H9 (cell line): ENCODE measurements at regions not wholly inside any gene's neighbourhood (a gene's known extent, or its start where the extent isn't known, plus 50 kb on each side); places are given as distances from the start of the nearest gene placed in this dataset.
"Not testable (repeated sequence)": the region's sequence is repeated elsewhere in the genome, so short reads cannot be mapped to it uniquely, and the experiment has no call there.

Experiments
- DNase-seq: peaks from one replicate; pipeline ENCODE4 v3.0.0-alpha.2; 2017
- H2AFZ ChIP-seq: one replicate; pipeline ENCODE4 v1.6.1; 2013; ENCODE audit warnings: mild to moderate bottlenecking, low read length, control low read depth, moderate library complexity
- H2AK5ac ChIP-seq: 2 replicates; pipeline ENCODE4 v1.6.1; 2013; ENCODE audit warnings: low read length, control low read depth, mixed read lengths; ENCODE audit not compliant: insufficient read length
- H2BK120ac ChIP-seq: one replicate; pipeline ENCODE4 v1.6.1; 2013; ENCODE audit warnings: low read depth, mild to moderate bottlenecking, low read length, control low read depth, inconsistent platforms; ENCODE audit not compliant: poor library complexity, severe bottlenecking
- H2BK12ac ChIP-seq: 2 replicates; pipeline ENCODE4 v1.6.1; 2013; ENCODE audit warnings: low read length, control low read depth, mixed read lengths, low read depth; ENCODE audit not compliant: insufficient read length
- H2BK15ac ChIP-seq: 2 replicates; pipeline ENCODE4 v1.6.1; 2013; ENCODE audit warnings: low read depth, low read length, control low read depth
- H2BK20ac ChIP-seq: one replicate; pipeline ENCODE4 v1.6.1; 2013; ENCODE audit warnings: low read depth, mild to moderate bottlenecking, low read length, control low read depth, inconsistent platforms; ENCODE audit not compliant: poor library complexity, severe bottlenecking
- H2BK5ac ChIP-seq: 2 replicates; pipeline ENCODE4 v1.6.1; 2013; ENCODE audit warnings: low read length, control low read depth, mixed read lengths; ENCODE audit not compliant: insufficient read length
- H3K14ac ChIP-seq: 2 replicates; pipeline ENCODE4 v1.6.1; 2013; ENCODE audit warnings: low read length, control low read depth; ENCODE audit not compliant: insufficient read depth
- H3K18ac ChIP-seq: 2 replicates; pipeline ENCODE4 v1.6.1; 2013; ENCODE audit warnings: low read depth, mild to moderate bottlenecking, mixed read lengths, low read length, control low read depth; ENCODE audit not compliant: insufficient read length
- H3K23ac ChIP-seq: 2 replicates; pipeline ENCODE4 v1.6.1; 2013; ENCODE audit warnings: low read length, control low read depth, mixed read lengths, low read depth; ENCODE audit not compliant: insufficient read length
- H3K23me2 ChIP-seq: 2 replicates; pipeline ENCODE4 v1.6.1; 2013; ENCODE audit warnings: low read depth, mild to moderate bottlenecking, mixed read lengths, low read length, control low read depth; ENCODE audit not compliant: insufficient read length, poor library complexity, severe bottlenecking
- H3K27ac ChIP-seq: 2 replicates; pipeline ENCODE4 v1.5.1; 2013; ENCODE audit warnings: low read length, control low read depth, mixed read lengths, low read depth; ENCODE audit not compliant: insufficient read length
- H3K27me3 ChIP-seq: 2 replicates; pipeline ENCODE4 v1.6.1; 2013; ENCODE audit warnings: low read length, control low read depth, inconsistent platforms; ENCODE audit not compliant: insufficient read depth
- H3K4ac ChIP-seq: 2 replicates; pipeline ENCODE4 v1.6.1; 2013; ENCODE audit warnings: low read depth, mild to moderate bottlenecking, control low read depth, inconsistent platforms, low read length, moderate library complexity
- H3K4me1 ChIP-seq: 2 replicates; pipeline ENCODE4 v1.6.1; 2013; ENCODE audit warnings: low read length, control low read depth, inconsistent platforms; ENCODE audit not compliant: insufficient read depth
- H3K4me2 ChIP-seq: 2 replicates; pipeline ENCODE4 v1.6.1; 2013; ENCODE audit warnings: low read length, control low read depth, mixed read lengths; ENCODE audit not compliant: insufficient read length, insufficient read depth
- H3K56ac ChIP-seq: 2 replicates; pipeline ENCODE4 v1.6.1; 2013; ENCODE audit warnings: low read depth, mild to moderate bottlenecking, mixed read lengths, low read length, control low read depth; ENCODE audit not compliant: insufficient read length
- H3K79me1 ChIP-seq: 2 replicates; pipeline ENCODE4 v1.6.1; 2013; ENCODE audit warnings: low read depth, mild to moderate bottlenecking, moderate library complexity, low read length, control low read depth, inconsistent platforms; ENCODE audit not compliant: insufficient read depth, poor library complexity, severe bottlenecking
- H3K79me2 ChIP-seq: 2 replicates; pipeline ENCODE4 v1.6.1; 2013; ENCODE audit warnings: low read length, control low read depth, inconsistent platforms; ENCODE audit not compliant: insufficient read depth
- H3K9ac ChIP-seq: 2 replicates; pipeline ENCODE4 v1.6.1; 2013; ENCODE audit warnings: low read length, control low read depth, mixed read lengths; ENCODE audit not compliant: insufficient read length; ENCODE audit errors: extremely low read depth
- H3K9me3 ChIP-seq: one replicate; pipeline ENCODE4 v1.6.1; 2013; ENCODE audit warnings: low read depth, low read length, inconsistent platforms; ENCODE audit not compliant: control insufficient read depth
- H3T11ph ChIP-seq: one replicate; pipeline ENCODE4 v1.6.1; 2013; ENCODE audit warnings: mild to moderate bottlenecking, low read length, control low read depth, inconsistent platforms
- H4K20me1 ChIP-seq: one replicate; pipeline ENCODE4 v1.6.1; 2013; ENCODE audit not compliant: control insufficient read depth, insufficient read length, insufficient read depth
- H4K5ac ChIP-seq: 2 replicates; pipeline ENCODE4 v1.6.1; 2013; ENCODE audit warnings: low read depth, mild to moderate bottlenecking, mixed read lengths, low read length, control low read depth; ENCODE audit not compliant: insufficient read length
- H4K8ac ChIP-seq: replicated peaks from 2 replicates; pipeline ENCODE4 v1.6.1; 2013; ENCODE audit warnings: low read length, control low read depth, mixed read lengths, low read depth; ENCODE audit not compliant: insufficient read length
- H4K91ac ChIP-seq: 2 replicates; pipeline ENCODE4 v1.6.1; 2013; ENCODE audit warnings: low read depth, mild to moderate bottlenecking, moderate library complexity, mixed read lengths, low read length, control low read depth; ENCODE audit not compliant: insufficient read length
- H3K27ac Mint-ChIP-seq, 3 experiments: 2 replicates in 2 of 3; 3 replicates in 1 of 3; pipeline ENCODE4 v1.8.0; 2020 to 2021; ENCODE audit warnings: mixed read lengths in 3 of 3, mild to moderate bottlenecking in 1 of 3, moderate library complexity in 1 of 3
- H3K27me3 Mint-ChIP-seq: 2 replicates; pipeline ENCODE4 v1.8.0; 2021; ENCODE audit warnings: low read depth, mild to moderate bottlenecking, moderate library complexity, mixed read lengths
- H3K36me3 Mint-ChIP-seq, 3 experiments: 2 replicates in 2 of 3; 3 replicates in 1 of 3; pipeline ENCODE4 v1.8.0; 2020 to 2021; ENCODE audit warnings: low read depth in 3 of 3, mixed read lengths in 3 of 3; ENCODE audit not compliant: insufficient read depth in 1 of 3
- H3K4me1 Mint-ChIP-seq, 2 experiments: 2 replicates each; pipeline ENCODE4 v1.8.0; 2020; ENCODE audit warnings: mixed read lengths in 2 of 2
- H3K4me3 Mint-ChIP-seq, 2 experiments: 2 replicates in 1 of 2; 3 replicates in 1 of 2; pipeline ENCODE4 v1.8.0; 2020 to 2021; ENCODE audit warnings: mild to moderate bottlenecking in 2 of 2, mixed read lengths in 2 of 2, moderate library complexity in 1 of 2
- H3K9me3 Mint-ChIP-seq, 2 experiments: 2 replicates in 1 of 2; 3 replicates in 1 of 2; pipeline ENCODE4 v1.8.0; 2020; ENCODE audit warnings: mild to moderate bottlenecking in 2 of 2, mixed read lengths in 2 of 2, moderate library complexity in 1 of 2
- CTCF ChIP-seq: fragments of 200-600 bp; sonication (generic); conservative IDR thresholded peaks from 3 replicates; pipeline ENCODE4 v1.8.0; 2021; ENCODE audit warnings: antibody characterized with exemption, mild to moderate bottlenecking
- WGBS: extraction: QIAGEN DNeasy Blood & Tissue Kit; methylation state at CpG from one replicate; pipeline ENCODE4 v1.1.7; 2013; ENCODE audit warnings: missing lambda C conversion rate, low lambda C conversion rate, mixed read lengths; ENCODE audit not compliant: insufficient read length; ENCODE audit errors: extremely low coverage; 5-methylcytosine and 5-hydroxymethylcytosine counted together

- H2BK20ac ChIP-seq: no peak overlapping the region
- no peak for TF ChIP-seq CTCF
- H3K18ac ChIP-seq: no peak overlapping the region
- no peak overlapping the region for H3T11ph ChIP-seq
- H4K20me1 ChIP-seq: no peaks in the 10 kb centered on the region
- H3K27ac ChIP-seq: no peak overlapping the region
- H2BK12ac ChIP-seq: no peak overlapping the region
- no peak overlapping the region for H2AFZ ChIP-seq
- H2BK15ac ChIP-seq: no peak overlapping the region
- H3K4me1 ChIP-seq: no peaks in the 10 kb centered on the region; the same call in 1 of the 2 replicates
- Mint-ChIP-seq H3K27me3 (peaks cover 19% of the 10 kb centered on the region), H3K36me3 (peaks cover 6 to 13% (median 8%) of the 10 kb centered on the region in 3 experiments), H3K4me3 (no peak overlapping the region; a peak in 2 of 5 replicates), H3K9me3 (peaks cover 11 to 14% of the 10 kb centered on the region in 2 experiments), H3K27ac (peak overlapping the region; percentile 9 to 88 (median 54); a peak in 3 of 7 replicates), H3K4me1 (peaks cover 27 to 30% of the 10 kb centered on the region in 2 experiments)
- no peak overlapping the region for H4K91ac ChIP-seq
- H3K9ac ChIP-seq: no peak overlapping the region
- H3K14ac ChIP-seq: no peak overlapping the region
- H3K79me2 ChIP-seq: no peaks in the 10 kb centered on the region
- H3K23me2 ChIP-seq: no peaks in the 10 kb centered on the region
- no peak overlapping the region for H3K56ac ChIP-seq
- no CpG with 5 or more reads among the region's 2 CpGs for WGBS
- no peak overlapping the region for H2BK120ac ChIP-seq
- no peak overlapping the region for H3K23ac ChIP-seq
- no peaks in the 10 kb centered on the region for H3K79me1 ChIP-seq
- DNase-seq: no peak
- H3K9me3 ChIP-seq: no peaks in the 10 kb centered on the region
- H2BK5ac ChIP-seq: no peak overlapping the region
- H3K4ac ChIP-seq: no peak overlapping the region
- H3K4me2 ChIP-seq: no peak overlapping the region
- H2AK5ac ChIP-seq: no peak overlapping the region
- no peak overlapping the region for H4K8ac ChIP-seq
- H3K27me3 ChIP-seq: no peaks in the 10 kb centered on the region
- H4K5ac ChIP-seq: no peak overlapping the region
Observed at GRCh38 chr19:31892060-31892459, 453.4 kb upstream of the ZNF507 start.

GRCh38 chr19:31893491-31893890 is 451.9 kb upstream of the ZNF507 start:
- H3K27me3 ChIP-seq, H3K27ac ChIP-seq, H3K27ac Mint-ChIP-seq, H3K9me3 ChIP-seq, H2BK20ac ChIP-seq, H3K4me1 ChIP-seq, H2BK12ac ChIP-seq, H3K56ac ChIP-seq, H3K23ac ChIP-seq, DNase-seq, H4K91ac ChIP-seq, H3K4me3 Mint-ChIP-seq, H3T11ph ChIP-seq, H2AFZ ChIP-seq, H2AK5ac ChIP-seq, H4K20me1 ChIP-seq, H3K18ac ChIP-seq, H2BK120ac ChIP-seq, H3K23me2 ChIP-seq, H2BK5ac ChIP-seq, H2BK15ac ChIP-seq, H4K8ac ChIP-seq, H3K4me2 ChIP-seq, H3K79me2 ChIP-seq, H3K4ac ChIP-seq, H3K9ac ChIP-seq, H3K79me1 ChIP-seq, H4K5ac ChIP-seq, H3K14ac ChIP-seq: not testable (repeated sequence)
- Mint-ChIP-seq H3K27me3 (peaks cover 19% of the 10 kb centered on the region), H3K4me1 (peaks cover 27 to 30% of the 10 kb centered on the region in 2 experiments), H3K9me3 (peaks cover 11 to 14% of the 10 kb centered on the region in 2 experiments), H3K36me3 (peaks cover 6 to 13% (median 8%) of the 10 kb centered on the region in 3 experiments)
- no CpG with 5 or more reads among the region's 4 CpGs for WGBS
